Testis (tissue), 2 donors: ENCODE measurements at regions not wholly inside any gene's neighbourhood (a gene's known extent, or its start where the extent isn't known, plus 50 kb on each side); places are given as distances from the start of the nearest gene placed in this dataset.

ENCODE experiments used
- DNase-seq: peaks from one replicate; pipeline ENCODE4 v3.0.0-alpha.2; 2019
- H3K27ac ChIP-seq, 2 donors: fragments of 200-600 bp; sonication (generic); one replicate each; pipeline ENCODE4 v1.5.1; 2019
- H3K27me3 ChIP-seq: fragments of 200-600 bp; sonication (generic); one replicate; pipeline ENCODE4 v1.5.1; 2019
- H3K36me3 ChIP-seq: fragments of 200-600 bp; sonication (generic); one replicate; pipeline ENCODE4 v1.5.1; 2017; ENCODE audit warnings: low read depth; ENCODE audit errors: missing control alignments
- H3K4me1 ChIP-seq: fragments of 200-600 bp; sonication (generic); one replicate; pipeline ENCODE4 v1.5.1; 2019
- H3K4me3 ChIP-seq, 2 donors: fragments of 200-600 bp; sonication (generic); one replicate each; pipeline ENCODE4 v1.5.1; 2017 to 2019
- H3K9me3 ChIP-seq: fragments of 200-600 bp; sonication (generic); one replicate; pipeline ENCODE4 v1.5.1; 2017
- CTCF ChIP-seq, 3 experiments: fragments of 450-650 bp in 2 of 3; fragments of 200-600 bp in 1 of 3; sonication (generic) in 1 of 3; IDR thresholded peaks; one replicate each; pipeline ENCODE4 v1.5.1; 2016 to 2019; ENCODE audit warnings: antibody characterized with exemption in 3 of 3, mild to moderate bottlenecking in 2 of 3, moderate library complexity in 1 of 3
- POLR2A ChIP-seq: fragments of 450-650 bp; IDR thresholded peaks from one replicate; pipeline ENCODE4 v1.6.1; 2017; ENCODE audit warnings: antibody characterized with exemption, mild to moderate bottlenecking, moderate library complexity
- WGBS, 2 donors: methylation state at CpG; one replicate each; pipeline ENCODE4 v1.1.5; 2018; 5-methylcytosine and 5-hydroxymethylcytosine counted together
- intact Hi-C: fragments of 100-400 bp; cut with DNase I; formaldehyde crosslinking; loops from one replicate; pipeline ENCODE4 v1.15.1; 2023; ENCODE audit warnings: low total_unique reads

- WGBS, 2 donors, result 72 to 76% methylated on average over 7 of the region's 7 CpGs
- H3K27ac ChIP-seq, result no peak overlapping the region
- H3K27me3 ChIP-seq, result no peaks in the 10 kb centered on the region
- no peaks in the 10 kb centered on the region for H3K4me1 ChIP-seq
- no peaks in the 10 kb centered on the region for H3K36me3 ChIP-seq
- intact Hi-C loops, result no loop called here
- H3K4me3 ChIP-seq, result no peak overlapping the region
- no peak for TF ChIP-seq POLR2A
- TF ChIP-seq CTCF (IDR thresholded peaks at IDR 0.05), result no peak
- no peaks in the 10 kb centered on the region for H3K9me3 ChIP-seq
- DNase-seq, result no peak
Observed at GRCh38 chr20:39633689-39634088, 671.5 kb downstream of the DHX35 start.

GRCh38 chr20:39632757-39633156 lies 670.6 kb downstream of the DHX35 start:
- no peak for TF ChIP-seq POLR2A
- no peak for TF ChIP-seq CTCF (IDR thresholded peaks at IDR 0.05)
- H3K4me1 ChIP-seq, result no peaks in the 10 kb centered on the region
- H3K4me3 ChIP-seq, result no peak overlapping the region
- H3K27ac ChIP-seq, result no peak overlapping the region
- DNase-seq, result no peak
- intact Hi-C loops, result no loop called here
- H3K27me3 ChIP-seq, result no peaks in the 10 kb centered on the region
- no peaks in the 10 kb centered on the region for H3K36me3 ChIP-seq
- H3K9me3 ChIP-seq, result no peaks in the 10 kb centered on the region

- Histone ChIP-seq H3K27ac (no peak overlapping the region), H3K27me3 (no peaks in the 10 kb centered on the region), H3K4me1 (no peaks in the 10 kb centered on the region), H3K4me3 (no peak overlapping the region), H3K9me3 (no peaks in the 10 kb centered on the region), H3K36me3 (no peaks in the 10 kb centered on the region)
- intact Hi-C loops, result no loop called here
- no peak for DNase-seq
- TF ChIP-seq POLR2A (no peak), CTCF (IDR thresholded peaks at IDR 0.05) (no peak)
Observed at GRCh38 chr20:39632176-39632575, 670.0 kb downstream of the DHX35 start.

GRCh38 chr20:39631557-39631956 lies 669.4 kb downstream of the DHX35 start:
- TF ChIP-seq POLR2A, result no peak
- TF ChIP-seq CTCF (IDR thresholded peaks at IDR 0.05), result no peak
- no peak overlapping the region for H3K4me3 ChIP-seq
- intact Hi-C loops, result no loop called here
- no peak for DNase-seq
- no peaks in the 10 kb centered on the region for H3K4me1 ChIP-seq
- H3K27me3 ChIP-seq, result no peaks in the 10 kb centered on the region
- H3K27ac ChIP-seq, result no peak overlapping the region
- no peaks in the 10 kb centered on the region for H3K9me3 ChIP-seq
- H3K36me3 ChIP-seq, result no peaks in the 10 kb centered on the region

- Histone ChIP-seq H3K27me3 (no peaks in the 10 kb centered on the region), H3K4me3 (no peak overlapping the region), H3K27ac (no peak overlapping the region), H3K4me1 (no peaks in the 10 kb centered on the region), H3K9me3 (no peaks in the 10 kb centered on the region), H3K36me3 (no peaks in the 10 kb centered on the region)
- intact Hi-C loops, result no loop called here
- TF ChIP-seq CTCF (IDR thresholded peaks at IDR 0.05) (no peak), POLR2A (no peak)
- WGBS, 2 donors, result 84 to 89% methylated on average over 4 of the region's 4 CpGs
- no peak for DNase-seq
Observed at GRCh38 chr20:39630215-39630908, 668.2 kb downstream of the DHX35 start.
